ENCODE measurements at regions not wholly inside any gene's neighbourhood (a gene's known extent, or its start where the extent isn't known, plus 50 kb on each side); places are given as distances from the start of the nearest gene placed in this dataset.

GRCh38 chr11:29438815-29439214 is 578.0 kb downstream of the KCNA4 start:
- no CpG with 5 or more reads among the region's 1 CpG for WGBS (ENCODE audit: insufficient coverage)
- Histone ChIP-seq H3K27ac (ENCODE audit: low read length in 2 of 2) (no peak overlapping the region), H3K79me2 (ENCODE audit: control insufficient read depth, insufficient read depth, low read length) (no peaks in the 10 kb centered on the region), H3K4me3 (ENCODE audit: control extremely low read depth in 1 of 5, extremely low read depth in 1 of 5, insufficient read depth in 1 of 5, low read depth in 2 of 5, low read length in 4 of 5) (no peak overlapping the region), H2AFZ (ENCODE audit: insufficient read depth, low read depth, low read length, poor library complexity, severe bottlenecking) (no peak overlapping the region), H3K9me3 (ENCODE audit: control extremely low read depth in 1 of 3, control insufficient read depth in 2 of 3, insufficient read depth in 1 of 3, low read length in 2 of 3) (peaks cover 0 to 7% (median 0%) of the 10 kb centered on the region in 3 donors), H3K4me1 (ENCODE audit: control insufficient read depth in 2 of 2, insufficient read depth in 2 of 2, low read length in 2 of 2) (no peaks in the 10 kb centered on the region), H3K36me3 (replicated peaks in 1 of 2; ENCODE audit: control extremely low read depth in 1 of 2, control insufficient read depth in 1 of 2, extremely low read depth in 1 of 2, insufficient read depth in 2 of 2, low read length in 1 of 2) (no peaks in the 10 kb centered on the region), H3K4me2 (replicated peaks; ENCODE audit: low read depth, low read length, poor library complexity, severe bottlenecking) (no peak overlapping the region), H4K20me1 (ENCODE audit: control insufficient read depth, insufficient read depth, low read length, poor library complexity, severe bottlenecking) (no peaks in the 10 kb centered on the region), H3K27me3 (replicated peaks in 1 of 4; ENCODE audit: control extremely low read depth in 1 of 4, control insufficient read depth in 3 of 4, insufficient read depth in 4 of 4, low read length in 3 of 4) (no peaks in the 10 kb centered on the region), H3K9ac (ENCODE audit: low read length) (no peak overlapping the region)
- ATAC-seq (ENCODE audit: low read depth): no peak
- Mint-ChIP-seq H3K27ac (no peak overlapping the region), H3K27me3 (no peaks in the 10 kb centered on the region), H3K9me3 (ENCODE audit: insufficient read depth) (no peaks in the 10 kb centered on the region), H3K4me1 (no peaks in the 10 kb centered on the region), H3K4me3 (no peak overlapping the region)
- ChIA-PET CTCF (no interaction called here), POLR2A (no interaction called here)
- intact Hi-C loops (cut with micrococcal nuclease): no loop called here
- DNase-seq: no peak
- no peak for TF ChIP-seq CTCF (IDR thresholded peaks at IDR 0.05)
- TF ChIP-seq EZH2 (IDR thresholded peaks at IDR 0.05; ENCODE audit: borderline replicate concordance, insufficient read depth, low read depth, low read length, poor library complexity, severe bottlenecking): no peak

- Histone ChIP-seq H3K36me3 (replicated peaks in 1 of 2; ENCODE audit: control extremely low read depth in 1 of 2, control insufficient read depth in 1 of 2, extremely low read depth in 1 of 2, insufficient read depth in 2 of 2, low read length in 1 of 2) (no peaks in the 10 kb centered on the region), H3K4me3 (ENCODE audit: control extremely low read depth in 1 of 5, extremely low read depth in 1 of 5, insufficient read depth in 1 of 5, low read depth in 2 of 5, low read length in 4 of 5) (no peak overlapping the region), H4K20me1 (ENCODE audit: control insufficient read depth, insufficient read depth, low read length, poor library complexity, severe bottlenecking) (no peaks in the 10 kb centered on the region), H3K27me3 (replicated peaks in 1 of 4; ENCODE audit: control extremely low read depth in 1 of 4, control insufficient read depth in 3 of 4, insufficient read depth in 4 of 4, low read length in 3 of 4) (no peaks in the 10 kb centered on the region), H2AFZ (ENCODE audit: insufficient read depth, low read depth, low read length, poor library complexity, severe bottlenecking) (no peak overlapping the region), H3K27ac (ENCODE audit: low read length in 2 of 2) (no peak overlapping the region), H3K4me1 (ENCODE audit: control insufficient read depth in 2 of 2, insufficient read depth in 2 of 2, low read length in 2 of 2) (no peaks in the 10 kb centered on the region), H3K9me3 (ENCODE audit: control extremely low read depth in 1 of 3, control insufficient read depth in 2 of 3, insufficient read depth in 1 of 3, low read length in 2 of 3) (no peaks in the 10 kb centered on the region), H3K79me2 (ENCODE audit: control insufficient read depth, insufficient read depth, low read length) (no peaks in the 10 kb centered on the region), H3K4me2 (replicated peaks; ENCODE audit: low read depth, low read length, poor library complexity, severe bottlenecking) (no peak overlapping the region), H3K9ac (ENCODE audit: low read length) (no peak overlapping the region)
- H3K27me3 Mint-ChIP-seq: no peaks in the 10 kb centered on the region
- ChIA-PET POLR2A (no interaction called here), CTCF (no interaction called here)
- ATAC-seq (ENCODE audit: low read depth) (no peak), DNase-seq (no peak)
- H3K4me3 Mint-ChIP-seq: no peak overlapping the region
- WGBS (ENCODE audit: insufficient coverage): no CpG with 5 or more reads among the region's 1 CpG
- intact Hi-C loops (cut with micrococcal nuclease): no loop called here
- no peak overlapping the region for H3K27ac Mint-ChIP-seq
- TF ChIP-seq EZH2 (IDR thresholded peaks at IDR 0.05; ENCODE audit: borderline replicate concordance, insufficient read depth, low read depth, low read length, poor library complexity, severe bottlenecking) (no peak), CTCF (IDR thresholded peaks at IDR 0.05) (no peak)
- H3K9me3 Mint-ChIP-seq (ENCODE audit: insufficient read depth): no peaks in the 10 kb centered on the region
- H3K4me1 Mint-ChIP-seq: no peaks in the 10 kb centered on the region
Measured at GRCh38 chr11:29435421-29435820, 581.4 kb downstream of the KCNA4 start.

Measured in B cell (primary cell).